ENCODE measurements at regions not wholly inside any gene's neighbourhood (a gene's known extent, or its start where the extent isn't known, plus 50 kb on each side); places are given as distances from the start of the nearest gene placed in this dataset.

DNA sequence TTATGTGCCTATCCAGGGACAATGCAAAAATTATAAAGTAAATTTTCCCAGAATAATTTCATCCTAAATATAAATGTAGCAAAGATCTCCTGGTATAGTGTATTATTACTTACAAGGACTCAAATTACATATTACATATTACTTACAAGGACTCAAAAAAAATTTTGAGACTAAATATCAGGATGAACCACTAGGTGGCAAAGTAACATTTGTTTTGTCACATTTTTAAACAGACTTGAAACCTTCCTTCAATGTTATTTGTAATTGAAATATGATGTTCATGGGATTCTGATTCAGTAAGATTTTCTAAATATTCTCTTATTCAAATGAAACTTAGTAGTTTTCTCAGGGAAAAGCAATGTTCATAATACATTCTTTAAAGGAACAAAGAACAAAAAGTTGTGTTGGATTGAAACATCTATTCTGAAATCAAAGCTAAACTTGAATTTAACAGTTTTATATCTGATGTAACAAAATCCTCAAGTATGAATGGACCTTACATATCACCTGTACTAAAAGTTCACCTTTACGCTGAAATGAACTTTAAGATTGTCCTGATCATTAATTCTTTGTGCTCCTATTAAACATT is 74.3 kb upstream of the GNAI1 start:
- peak; percentile 77 for DNase-seq (ENCODE audit: low read depth)
- TF ChIP-seq, protein P1, sequence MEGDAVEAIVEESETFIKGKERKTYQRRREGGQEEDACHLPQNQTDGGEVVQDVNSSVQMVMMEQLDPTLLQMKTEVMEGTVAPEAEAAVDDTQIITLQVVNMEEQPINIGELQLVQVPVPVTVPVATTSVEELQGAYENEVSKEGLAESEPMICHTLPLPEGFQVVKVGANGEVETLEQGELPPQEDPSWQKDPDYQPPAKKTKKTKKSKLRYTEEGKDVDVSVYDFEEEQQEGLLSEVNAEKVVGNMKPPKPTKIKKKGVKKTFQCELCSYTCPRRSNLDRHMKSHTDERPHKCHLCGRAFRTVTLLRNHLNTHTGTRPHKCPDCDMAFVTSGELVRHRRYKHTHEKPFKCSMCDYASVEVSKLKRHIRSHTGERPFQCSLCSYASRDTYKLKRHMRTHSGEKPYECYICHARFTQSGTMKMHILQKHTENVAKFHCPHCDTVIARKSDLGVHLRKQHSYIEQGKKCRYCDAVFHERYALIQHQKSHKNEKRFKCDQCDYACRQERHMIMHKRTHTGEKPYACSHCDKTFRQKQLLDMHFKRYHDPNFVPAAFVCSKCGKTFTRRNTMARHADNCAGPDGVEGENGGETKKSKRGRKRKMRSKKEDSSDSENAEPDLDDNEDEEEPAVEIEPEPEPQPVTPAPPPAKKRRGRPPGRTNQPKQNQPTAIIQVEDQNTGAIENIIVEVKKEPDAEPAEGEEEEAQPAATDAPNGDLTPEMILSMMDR (conservative IDR thresholded peaks at IDR 0.05; ENCODE audit: control insufficient read depth, insufficient read depth, low read depth, low read length): peak; percentile 47
- H3K4me3 ChIP-seq (ENCODE audit: control insufficient read depth, low read depth, low read length): no peak overlapping the region

DNA sequence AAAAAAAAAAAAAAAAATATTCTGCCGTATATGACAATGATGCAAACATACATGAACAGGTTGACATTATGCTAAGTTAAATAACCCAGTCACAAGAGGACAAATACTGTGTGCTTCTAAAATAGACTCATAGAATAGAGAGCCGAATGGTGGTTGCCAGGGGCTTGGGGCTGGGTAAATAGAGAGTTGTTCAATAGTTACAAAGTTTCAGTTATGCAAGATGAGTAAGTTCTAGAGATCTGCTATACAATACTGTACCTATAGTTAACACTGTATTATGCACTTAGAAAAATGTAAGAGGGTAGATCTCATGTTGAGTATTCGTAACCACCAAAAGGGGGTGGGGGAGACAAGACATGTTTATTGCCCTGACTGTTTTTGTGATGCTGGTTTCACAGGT is 77.1 kb upstream of the GNAI1 start:
- TF ChIP-seq, protein P1 (conservative IDR thresholded peaks at IDR 0.05; ENCODE audit: control insufficient read depth, insufficient read depth, low read depth, low read length): no peak
- H3K4me3 ChIP-seq (ENCODE audit: control insufficient read depth, low read depth, low read length): no peak overlapping the region
- DNase-seq (ENCODE audit: low read depth): no peak

DNA sequence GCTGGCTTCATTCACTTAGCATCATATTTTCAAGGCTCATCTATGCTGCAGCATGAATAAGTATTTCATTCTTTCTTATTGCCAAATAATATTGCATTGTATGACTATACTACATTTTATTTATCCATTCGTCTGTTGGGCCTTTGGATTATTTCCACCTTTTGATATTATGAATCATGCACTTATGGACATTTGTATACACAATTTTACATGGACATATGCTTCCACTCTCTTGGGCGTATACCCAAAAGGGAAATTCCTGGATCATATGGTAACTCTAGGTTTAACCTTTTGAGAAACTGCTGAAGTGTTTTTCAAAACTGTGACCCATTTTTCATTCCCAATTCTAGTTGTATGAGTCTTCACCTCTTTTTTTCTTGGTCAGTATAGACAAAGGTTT is 80.3 kb upstream of the GNAI1 start:
- DNase-seq (ENCODE audit: low read depth): peak; percentile 76
- TF ChIP-seq, protein P1 (conservative IDR thresholded peaks at IDR 0.05; ENCODE audit: control insufficient read depth, insufficient read depth, low read depth, low read length): no peak
- no peak overlapping the region for H3K4me3 ChIP-seq (ENCODE audit: control insufficient read depth, low read depth, low read length)

DNA sequence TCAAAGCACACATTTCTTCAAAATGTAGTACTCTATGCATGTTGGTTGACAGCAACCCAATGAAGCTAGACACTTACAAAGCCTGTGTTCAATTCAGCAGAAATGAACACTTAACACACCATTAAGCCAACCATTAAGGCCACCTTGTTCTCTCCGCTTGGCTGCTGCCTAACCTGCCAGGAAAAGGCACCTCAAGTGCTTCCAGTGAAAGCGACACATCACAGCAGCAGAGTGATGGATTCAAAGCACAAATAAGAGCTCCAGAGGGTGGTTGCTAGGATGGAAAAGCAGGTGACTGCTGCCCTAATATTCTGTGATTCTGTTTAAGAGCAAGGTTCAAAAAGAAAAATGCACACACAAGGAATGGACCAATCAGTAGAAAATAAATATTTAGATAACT is 81.5 kb upstream of the GNAI1 start:
- H3K4me3 ChIP-seq (ENCODE audit: control insufficient read depth, low read depth, low read length): no peak overlapping the region
- TF ChIP-seq, protein P1 (conservative IDR thresholded peaks at IDR 0.05; ENCODE audit: control insufficient read depth, insufficient read depth, low read depth, low read length): no peak
- no peak for DNase-seq (ENCODE audit: low read depth)

DNA sequence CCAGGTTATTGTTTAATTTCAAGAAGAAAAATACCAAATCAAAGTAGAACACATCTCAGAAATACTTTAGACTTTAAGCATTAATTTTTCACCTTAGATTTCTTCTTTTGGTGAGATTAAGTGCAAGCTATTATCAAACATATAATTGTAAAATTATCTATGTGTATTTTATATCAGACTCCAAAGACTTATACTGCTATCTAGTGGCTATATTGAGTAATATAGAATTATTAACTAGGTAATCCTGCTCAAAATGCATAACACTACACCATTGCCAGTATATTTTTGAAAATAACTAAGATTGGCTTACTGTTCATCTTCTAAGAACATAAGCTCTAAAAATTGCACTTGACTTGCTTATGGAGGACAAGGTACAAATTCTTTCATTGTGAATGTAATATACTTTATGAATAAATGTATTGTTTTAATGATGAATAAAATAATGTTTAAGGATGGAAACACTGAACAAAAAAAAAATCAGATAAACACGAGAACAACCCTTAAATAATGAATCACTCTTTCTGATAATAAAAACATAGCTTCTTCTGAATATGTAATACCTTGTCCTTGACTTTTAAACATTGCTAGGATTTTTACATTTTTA is 86.7 kb upstream of the GNAI1 start:
- no peak overlapping the region for H3K4me3 ChIP-seq (ENCODE audit: control insufficient read depth, low read depth, low read length)
- TF ChIP-seq, protein P1 (conservative IDR thresholded peaks at IDR 0.05; ENCODE audit: control insufficient read depth, insufficient read depth, low read depth, low read length): peak; percentile 38
- peak; percentile 12 for DNase-seq (ENCODE audit: low read depth)

DNA sequence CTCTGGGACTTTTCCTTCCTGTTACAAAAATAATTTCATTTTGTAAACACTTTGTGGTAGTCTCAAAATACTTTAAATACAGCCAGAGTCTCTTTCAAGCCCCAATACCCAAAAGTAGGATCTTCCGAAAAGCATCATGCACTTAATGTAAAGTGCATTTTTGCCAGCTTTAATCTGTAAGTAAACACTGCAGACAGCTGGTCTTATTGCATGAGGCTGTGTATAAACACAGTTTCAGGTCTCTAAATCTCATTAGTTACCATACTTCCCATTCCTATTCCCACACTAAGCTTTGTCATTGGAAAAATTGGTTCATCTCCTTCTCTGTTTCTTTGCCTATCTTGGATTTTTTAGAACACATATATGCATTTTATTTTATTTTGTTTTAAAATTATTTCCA is 87.6 kb upstream of the GNAI1 start:
- no peak overlapping the region for H3K4me3 ChIP-seq (ENCODE audit: control insufficient read depth, low read depth, low read length)
- TF ChIP-seq, protein P1 (conservative IDR thresholded peaks at IDR 0.05; ENCODE audit: control insufficient read depth, insufficient read depth, low read depth, low read length): no peak
- DNase-seq (ENCODE audit: low read depth): no peak
